HG02678 (cell line): ENCODE measurements at regions not wholly inside any gene's neighbourhood (a gene's known extent, or its start where the extent isn't known, plus 50 kb on each side); places are given as distances from the start of the nearest gene placed in this dataset.
A peak's percentile ranks its signal among the peaks of the same experiment; 100 is the strongest.

Experiments used
- ATAC-seq: cut with Tn5 transposase; IDR thresholded peaks from one replicate; pipeline ENCODE4 v1.9.1; 2021; ENCODE audit warnings: mild to moderate bottlenecking, moderate library complexity; ENCODE audit not compliant: unreplicated experiment

GRCh38 chr10:114767986-114768821 lies 53.4 kb upstream of the FHIP2A start:
- ATAC-seq: peak; percentile 43

DNA sequence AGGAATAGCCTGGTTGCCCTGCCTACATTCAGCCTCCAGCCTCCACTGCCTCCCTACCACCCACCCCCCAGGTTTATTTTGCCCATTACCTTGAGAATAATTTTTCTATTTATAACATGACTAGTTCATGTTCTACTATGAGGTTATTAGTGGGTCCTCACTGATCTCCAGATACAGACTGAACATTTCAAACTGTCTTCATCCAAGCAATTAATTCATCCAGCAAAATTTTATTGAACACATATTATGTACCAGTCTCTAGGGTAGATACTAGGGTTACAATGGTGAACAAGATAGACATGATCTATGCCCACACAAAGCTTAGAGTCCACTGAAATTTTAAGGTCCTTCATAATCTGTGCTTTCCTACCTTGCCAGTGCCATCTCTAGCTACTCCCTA lies 51.6 kb upstream of the FHIP2A start:
- no peak for ATAC-seq

DNA sequence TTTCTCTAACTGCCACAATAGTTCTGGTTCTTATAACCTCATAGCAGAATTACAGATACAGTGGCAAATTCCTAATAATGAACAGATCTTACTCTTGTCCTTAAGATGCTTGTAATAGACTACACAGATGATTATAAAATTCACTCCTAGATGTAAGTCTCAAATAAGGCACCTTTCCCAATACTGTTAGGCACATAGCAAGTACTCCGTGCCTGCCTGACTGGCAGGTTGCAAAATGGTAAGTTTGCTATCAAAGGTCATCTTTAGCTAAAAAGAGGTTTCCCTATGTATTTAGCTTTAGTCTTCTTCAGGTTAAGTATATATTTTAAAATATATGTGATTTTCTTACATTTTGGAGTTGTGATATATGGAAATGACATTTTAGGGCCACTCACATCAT lies 50.4 kb upstream of the FHIP2A start:
- no peak for ATAC-seq

- no peak for ATAC-seq
These were observed 49.8 kb upstream of the FHIP2A start for GRCh38 chr10:114771749-114772148.
